Stomach smooth muscle (tissue), 2 donors: ENCODE measurements at regions not wholly inside any gene's neighbourhood (a gene's known extent, or its start where the extent isn't known, plus 50 kb on each side); places are given as distances from the start of the nearest gene placed in this dataset.
"Not testable (repeated sequence)": the region's sequence is repeated elsewhere in the genome, so short reads cannot be mapped to it uniquely, and the experiment has no call there.

ENCODE experiments used
- H3K27ac ChIP-seq: one replicate; pipeline ENCODE4 v1.7.0; 2013; ENCODE audit warnings: mild to moderate bottlenecking, low read length, inconsistent platforms
- H3K27me3 ChIP-seq, 2 donors: one replicate each; pipeline ENCODE4 v1.7.0; 2013; ENCODE audit warnings: low read length in 2 of 2; ENCODE audit not compliant: insufficient read depth in 2 of 2, control insufficient read depth in 1 of 2
- H3K36me3 ChIP-seq, 2 donors: one replicate each; pipeline ENCODE4 v1.7.0; 2013; ENCODE audit warnings: low read length in 2 of 2; ENCODE audit not compliant: control insufficient read depth in 2 of 2, insufficient read depth in 2 of 2
- H3K4me1 ChIP-seq: one replicate; pipeline ENCODE4 v1.7.0; 2013; ENCODE audit warnings: low read length; ENCODE audit not compliant: control insufficient read depth, insufficient read depth
- H3K4me3 ChIP-seq, 2 donors: one replicate each; pipeline ENCODE4 v1.7.0; 2013; ENCODE audit warnings: low read length in 2 of 2
- H3K9ac ChIP-seq, 2 donors: one replicate each; pipeline ENCODE4 v1.7.0; 2013; ENCODE audit warnings: low read length in 2 of 2, mild to moderate bottlenecking in 1 of 2
- H3K9me3 ChIP-seq, 2 donors: one replicate each; pipeline ENCODE4 v1.7.0; 2013; ENCODE audit warnings: low read length in 2 of 2; ENCODE audit not compliant: control insufficient read depth in 2 of 2
- donor health status: healthy.
- donor health status: Pancreatic carcinoma.

GRCh38 chr14:44453433-44454171, 53.5 kb downstream of the FSCB start:
- Histone ChIP-seq H3K9ac (no peak overlapping the region), H3K36me3 (no peaks in the 10 kb centered on the region), H3K4me1 (no peaks in the 10 kb centered on the region), H3K9me3 (peaks cover 3% of the 10 kb centered on the region in 2 donors), H3K27me3 (no peaks in the 10 kb centered on the region), H3K4me3 (no peak overlapping the region), H3K27ac (no peak overlapping the region)

GRCh38 chr14:44450232-44450631, 56.9 kb downstream of the FSCB start:
- H3K4me1 ChIP-seq, H3K36me3 ChIP-seq, H3K27ac ChIP-seq, H3K9ac ChIP-seq, H3K27me3 ChIP-seq, H3K4me3 ChIP-seq, H3K9me3 ChIP-seq: not testable (repeated sequence)

GRCh38 chr14:44449680-44450079, 57.4 kb downstream of the FSCB start:
- Histone ChIP-seq H3K4me3 (no peak overlapping the region), H3K36me3 (no peaks in the 10 kb centered on the region), H3K4me1 (no peaks in the 10 kb centered on the region), H3K27ac (no peak overlapping the region), H3K27me3 (no peaks in the 10 kb centered on the region), H3K9me3 (no peaks in the 10 kb centered on the region), H3K9ac (no peak overlapping the region)

GRCh38 chr14:44448951-44449358, 58.1 kb downstream of the FSCB start:
- Histone ChIP-seq H3K36me3 (no peaks in the 10 kb centered on the region), H3K9ac (no peak overlapping the region), H3K4me3 (no peak overlapping the region), H3K27ac (no peak overlapping the region), H3K4me1 (no peaks in the 10 kb centered on the region), H3K9me3 (no peaks in the 10 kb centered on the region), H3K27me3 (no peaks in the 10 kb centered on the region)

- no peaks in the 10 kb centered on the region for H3K36me3 ChIP-seq
- no peak overlapping the region for H3K9ac ChIP-seq
- H3K27ac ChIP-seq: no peak overlapping the region
- H3K4me3 ChIP-seq: no peak overlapping the region
- no peaks in the 10 kb centered on the region for H3K27me3 ChIP-seq
- no peaks in the 10 kb centered on the region for H3K4me1 ChIP-seq
- H3K9me3 ChIP-seq: no peaks in the 10 kb centered on the region
Measured at GRCh38 chr14:44446965-44447364, 60.1 kb downstream of the FSCB start.

- Histone ChIP-seq H3K9me3 (no peaks in the 10 kb centered on the region), H3K27ac (no peak overlapping the region), H3K36me3 (no peaks in the 10 kb centered on the region), H3K4me3 (no peak overlapping the region), H3K9ac (no peak overlapping the region), H3K27me3 (no peaks in the 10 kb centered on the region), H3K4me1 (no peaks in the 10 kb centered on the region)
Measured at GRCh38 chr14:44444454-44444853, 62.6 kb downstream of the FSCB start.

GRCh38 chr14:44438936-44439335, 68.1 kb downstream of the FSCB start:
- H3K27me3 ChIP-seq: no peaks in the 10 kb centered on the region
- H3K9ac ChIP-seq: no peak overlapping the region
- no peaks in the 10 kb centered on the region for H3K9me3 ChIP-seq
- no peak overlapping the region for H3K27ac ChIP-seq
- no peaks in the 10 kb centered on the region for H3K36me3 ChIP-seq
- H3K4me1 ChIP-seq: no peaks in the 10 kb centered on the region
- no peak overlapping the region for H3K4me3 ChIP-seq

GRCh38 chr14:44438221-44438620, 68.9 kb downstream of the FSCB start:
- H3K4me1 ChIP-seq: no peaks in the 10 kb centered on the region
- H3K4me3 ChIP-seq: no peak overlapping the region
- H3K36me3 ChIP-seq: no peaks in the 10 kb centered on the region
- H3K9me3 ChIP-seq: no peaks in the 10 kb centered on the region
- no peaks in the 10 kb centered on the region for H3K27me3 ChIP-seq
- H3K27ac ChIP-seq: no peak overlapping the region
- no peak overlapping the region for H3K9ac ChIP-seq

GRCh38 chr14:44436458-44436857, 70.6 kb downstream of the FSCB start:
- H3K9ac ChIP-seq: no peak overlapping the region
- H3K4me3 ChIP-seq: no peak overlapping the region
- H3K27ac ChIP-seq: no peak overlapping the region
- H3K36me3 ChIP-seq: no peaks in the 10 kb centered on the region
- H3K27me3 ChIP-seq: no peaks in the 10 kb centered on the region
- no peaks in the 10 kb centered on the region for H3K9me3 ChIP-seq
- no peaks in the 10 kb centered on the region for H3K4me1 ChIP-seq

GRCh38 chr14:44428231-44428945, 78.7 kb downstream of the FSCB start:
- Histone ChIP-seq H3K4me3 (no peak overlapping the region), H3K27me3 (no peaks in the 10 kb centered on the region), H3K36me3 (no peaks in the 10 kb centered on the region), H3K27ac (no peak overlapping the region), H3K4me1 (no peaks in the 10 kb centered on the region), H3K9me3 (no peaks in the 10 kb centered on the region), H3K9ac (no peak overlapping the region)

- Histone ChIP-seq H3K27ac (no peak overlapping the region), H3K9ac (no peak overlapping the region), H3K9me3 (peaks cover under 1 to 2% of the 10 kb centered on the region in 2 donors), H3K36me3 (no peaks in the 10 kb centered on the region), H3K27me3 (no peaks in the 10 kb centered on the region), H3K4me3 (no peak overlapping the region), H3K4me1 (no peaks in the 10 kb centered on the region)
Measured at GRCh38 chr14:44422699-44423098, 84.4 kb downstream of the FSCB start.
